GM18505 (cell line): ENCODE measurements at regions not wholly inside any gene's neighbourhood (a gene's known extent, or its start where the extent isn't known, plus 50 kb on each side); places are given as distances from the start of the nearest gene placed in this dataset.
"Not testable (repeated sequence)": the region's sequence is repeated elsewhere in the genome, so short reads cannot be mapped to it uniquely, and the experiment has no call there.

Experiments
- ATAC-seq: cut with Tn5 transposase; IDR thresholded peaks from one replicate; pipeline ENCODE4 v1.9.1; 2021; ENCODE audit not compliant: unreplicated experiment
- POLR2A ChIP-seq: IDR thresholded peaks from 4 replicates; pipeline ENCODE4 v1.6.1; 2011; ENCODE audit warnings: borderline replicate concordance; ENCODE audit not compliant: insufficient read depth, insufficient read length; ENCODE audit errors: extremely low read depth

DNA sequence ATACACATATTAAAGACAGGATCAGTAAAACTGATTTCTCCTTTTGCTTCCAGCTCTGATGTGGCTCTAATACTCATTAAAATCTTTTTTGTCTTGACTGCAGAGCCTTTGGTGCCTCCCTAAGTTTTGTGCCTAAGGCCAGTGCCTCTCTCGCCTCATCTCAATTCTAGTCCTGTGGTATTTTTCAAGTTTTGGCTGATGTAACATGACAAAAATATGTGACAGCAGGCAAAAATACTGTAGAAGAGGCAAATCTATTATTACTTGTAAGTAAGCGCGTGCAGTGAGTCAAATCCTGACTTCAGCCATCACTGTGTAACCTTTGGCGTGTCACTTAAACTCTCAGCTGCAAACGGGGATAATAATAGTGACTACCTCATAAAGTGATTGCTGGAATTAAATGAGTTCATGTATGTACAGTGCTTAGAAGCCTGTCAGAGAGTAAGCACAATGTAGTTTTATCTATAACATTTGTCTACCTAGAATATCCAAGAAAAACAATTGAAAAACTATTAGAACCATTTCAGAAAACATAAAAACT, 74.0 kb downstream of the MAB21L3 start:
- TF ChIP-seq POLR2A: no peak
- ATAC-seq: no peak

DNA sequence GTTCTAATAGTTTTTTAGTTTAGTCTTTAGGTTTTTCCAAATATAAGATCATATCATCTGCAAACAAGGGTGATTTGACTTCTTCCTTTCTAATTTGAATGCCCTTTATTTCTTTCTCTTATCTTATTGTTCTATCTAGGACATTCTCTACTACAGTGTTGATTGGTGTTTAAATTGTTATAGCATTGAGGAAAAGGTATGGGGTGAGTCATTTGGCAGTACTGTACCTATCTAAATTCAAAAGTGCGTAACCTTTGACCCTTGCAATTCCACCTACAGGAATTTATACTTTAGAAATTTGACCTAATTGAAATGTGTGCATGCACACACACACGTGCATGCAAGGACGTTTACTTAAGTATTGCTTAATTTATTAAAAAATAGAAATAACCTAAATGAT, 78.3 kb downstream of the MAB21L3 start:
- ATAC-seq: no peak
- no peak for TF ChIP-seq POLR2A

GRCh38 chr1:116191294-116191693, 80.1 kb downstream of the MAB21L3 start:
- no peak for ATAC-seq
- no peak for TF ChIP-seq POLR2A

- TF ChIP-seq POLR2A: no peak
- no peak for ATAC-seq
Observed at GRCh38 chr1:116193768-116194167, 82.6 kb downstream of the MAB21L3 start.

GRCh38 chr1:116194568-116194967, 83.4 kb downstream of the MAB21L3 start:
- no peak for TF ChIP-seq POLR2A
- no peak for ATAC-seq

DNA sequence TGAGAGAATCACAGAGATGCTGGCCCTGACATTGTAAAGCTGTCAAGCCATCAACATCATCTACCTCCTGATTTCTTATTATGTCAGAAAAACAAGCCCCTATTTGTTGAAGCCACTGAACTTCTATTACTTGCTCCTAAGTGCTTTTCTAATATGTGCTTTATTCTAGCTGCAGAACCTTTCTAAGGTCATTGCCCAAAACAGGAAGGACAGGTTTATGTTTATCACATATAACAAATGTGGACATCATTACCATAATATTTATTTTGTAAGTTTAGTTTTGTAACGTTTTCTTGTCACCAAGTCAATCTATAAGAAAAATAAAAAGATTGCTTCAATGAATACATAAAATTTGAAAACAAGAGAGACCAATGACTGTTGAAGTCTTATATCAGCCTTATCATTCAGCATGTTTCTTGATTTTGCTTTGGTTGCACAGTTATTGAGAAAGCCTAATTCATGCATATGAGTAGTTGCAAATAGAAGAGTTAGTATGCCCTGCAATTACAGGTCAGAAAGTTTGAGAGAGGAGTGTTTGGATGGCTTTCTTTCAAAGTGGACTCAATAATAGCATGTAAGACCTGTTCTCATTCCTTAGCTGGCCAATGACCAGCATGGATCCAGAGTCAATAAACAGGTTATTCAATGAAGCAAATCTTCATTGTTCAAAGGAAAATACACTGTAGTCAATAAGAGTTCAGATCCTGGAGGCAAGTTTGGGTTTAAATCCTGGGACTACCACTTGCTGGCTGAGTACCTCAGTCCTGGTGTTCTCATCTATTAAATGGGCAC, 84.1 kb downstream of the MAB21L3 start:
- no peak for TF ChIP-seq POLR2A
- ATAC-seq: no peak

DNA sequence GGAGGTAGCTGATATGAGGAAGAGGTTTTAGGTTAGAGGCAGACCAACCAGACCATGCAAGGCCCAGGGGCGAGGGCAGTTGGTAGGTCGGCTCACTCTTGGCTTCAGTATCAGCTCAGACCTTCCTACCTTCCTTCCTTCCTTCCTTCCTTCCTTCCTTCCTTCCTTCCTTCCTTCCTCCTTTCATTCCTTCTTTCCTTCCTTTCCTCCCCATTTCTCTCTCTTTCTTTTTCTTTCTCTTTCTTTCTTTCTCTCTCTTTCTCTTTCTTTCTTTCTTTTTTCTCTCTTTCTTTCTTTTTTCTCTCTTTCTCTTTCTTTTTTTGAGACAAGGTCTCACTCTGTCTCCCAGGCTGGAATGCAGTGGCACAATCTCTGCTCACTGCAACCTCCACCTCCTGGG, 89.1 kb downstream of the MAB21L3 start:
- ATAC-seq: not testable (repeated sequence)

- no peak for ATAC-seq
- TF ChIP-seq POLR2A: no peak
Observed at GRCh38 chr1:116201911-116202310, 90.7 kb downstream of the MAB21L3 start.

DNA sequence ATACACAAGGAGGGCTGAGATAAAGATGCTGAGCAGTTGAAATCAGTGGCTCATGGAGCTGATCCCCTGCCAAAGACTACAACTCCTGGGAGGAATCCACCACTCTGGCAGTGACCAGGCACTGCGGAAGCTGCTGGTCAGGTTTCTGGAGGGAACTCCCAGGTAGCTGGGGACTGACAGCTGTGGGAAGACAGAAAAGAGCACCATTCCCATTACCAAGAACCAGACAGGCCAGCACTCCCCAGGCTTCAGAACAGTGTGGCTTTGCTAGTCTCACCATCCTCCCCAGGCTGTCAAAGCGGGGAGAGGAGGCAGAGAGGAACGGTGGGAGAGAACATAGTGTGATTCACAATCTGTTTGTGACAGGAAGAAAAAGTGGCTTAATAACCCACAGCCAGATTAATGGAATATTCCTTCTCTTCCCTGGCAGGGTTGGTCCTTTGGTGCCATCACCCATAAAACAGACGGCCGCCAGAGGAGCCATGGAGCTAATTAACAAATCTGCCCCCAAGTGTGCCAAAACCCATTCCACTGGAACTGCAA, 92.1 kb downstream of the MAB21L3 start:
- ATAC-seq: no peak
- TF ChIP-seq POLR2A: no peak

DNA sequence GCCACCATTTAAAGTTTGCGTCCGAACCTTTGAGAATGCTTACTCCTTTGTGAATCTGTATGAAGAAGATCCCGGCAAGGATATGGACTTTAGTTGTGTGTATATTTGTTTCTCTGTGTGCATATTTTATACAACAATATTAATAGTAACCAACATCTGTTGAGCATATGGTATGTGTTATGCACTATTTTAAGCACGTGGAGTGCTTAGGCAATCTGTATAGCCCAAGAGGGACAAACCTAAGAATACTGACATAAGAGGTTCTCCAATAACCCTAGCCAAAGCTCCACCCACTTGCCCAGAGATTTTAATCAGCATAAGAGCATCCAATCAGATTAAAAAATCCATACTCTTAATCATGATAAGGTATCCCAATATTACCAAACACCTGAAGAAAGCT, 92.7 kb downstream of the MAB21L3 start:
- ATAC-seq: no peak
- TF ChIP-seq POLR2A: no peak

DNA sequence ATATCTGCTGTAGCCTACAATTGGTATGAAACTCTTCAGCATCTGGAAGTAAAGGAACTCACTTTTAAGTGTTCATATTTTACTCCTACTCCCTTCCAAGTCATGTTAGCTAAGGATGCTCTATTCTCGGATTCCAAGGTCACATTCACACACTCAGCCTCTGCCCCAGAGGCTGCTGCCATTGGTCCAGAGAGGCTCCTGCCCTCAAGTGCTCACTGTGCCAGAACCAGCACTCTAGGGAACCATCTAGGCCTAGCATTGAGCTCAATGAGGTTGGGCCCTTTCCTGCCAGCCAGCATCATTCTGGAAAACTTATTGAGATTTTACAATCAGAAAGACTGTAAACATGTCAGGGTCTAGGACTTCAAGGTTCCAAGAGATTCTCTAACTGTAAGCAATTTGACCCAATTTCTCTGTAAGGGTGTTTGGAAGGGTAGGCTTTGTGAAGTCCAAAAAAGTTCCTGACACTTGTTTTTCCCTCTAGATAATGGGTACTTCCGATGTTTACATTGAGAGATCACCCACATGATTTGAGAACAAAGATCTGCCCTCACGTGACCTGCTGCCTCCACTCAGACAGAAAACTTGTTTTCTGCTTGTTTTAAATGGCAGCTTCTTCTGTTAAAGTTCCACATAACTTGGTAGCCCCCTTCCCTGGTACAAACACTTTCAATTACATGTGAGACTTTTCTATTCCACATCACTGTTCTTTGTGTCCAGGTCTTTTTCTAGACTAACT, 94.9 kb downstream of the MAB21L3 start:
- no peak for ATAC-seq
- TF ChIP-seq POLR2A: no peak

- no peak for TF ChIP-seq POLR2A
- ATAC-seq: no peak
Observed at GRCh38 chr1:116207126-116207735, 96.0 kb downstream of the MAB21L3 start.

DNA sequence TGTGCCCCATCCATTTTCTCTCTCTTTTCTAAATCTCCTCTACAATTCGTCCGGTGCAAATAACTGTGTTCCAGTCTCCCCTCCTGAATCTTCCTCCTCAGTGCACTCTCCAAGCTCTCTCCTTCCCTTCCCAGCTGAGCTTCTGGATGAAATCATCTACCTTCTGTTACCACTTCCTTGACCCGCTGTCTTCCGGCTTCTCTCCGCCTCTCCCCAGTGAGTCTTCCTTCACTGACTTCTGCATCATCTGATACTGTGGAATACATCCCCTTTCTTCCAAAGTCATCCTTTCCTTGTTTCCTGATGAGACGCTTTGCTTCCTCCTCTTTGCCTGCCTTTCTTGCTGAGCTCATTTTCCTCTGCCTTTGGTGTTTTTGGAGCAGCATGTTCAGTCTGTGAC, 96.9 kb downstream of the MAB21L3 start:
- no peak for TF ChIP-seq POLR2A
- no peak for ATAC-seq

DNA sequence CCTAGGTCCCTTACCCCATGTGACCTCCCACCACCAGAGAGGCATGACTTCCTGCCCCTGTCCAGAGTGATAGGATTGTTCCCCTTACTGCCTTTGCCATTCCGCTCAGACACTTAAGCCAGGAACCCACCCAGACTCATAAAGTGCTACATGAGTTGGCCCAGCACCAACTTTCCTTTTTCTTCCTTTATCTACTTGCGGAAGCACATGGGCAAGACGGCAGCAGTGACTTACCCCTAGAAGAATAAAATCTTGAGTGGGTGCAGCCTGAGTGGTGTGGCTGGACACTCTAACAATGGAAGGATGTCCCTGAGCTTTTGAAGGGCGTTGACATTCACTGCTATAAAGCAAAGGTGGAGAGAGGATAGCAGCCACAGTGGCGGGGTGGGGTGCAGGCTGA, 100.1 kb downstream of the MAB21L3 start:
- no peak for ATAC-seq
- TF ChIP-seq POLR2A: no peak

DNA sequence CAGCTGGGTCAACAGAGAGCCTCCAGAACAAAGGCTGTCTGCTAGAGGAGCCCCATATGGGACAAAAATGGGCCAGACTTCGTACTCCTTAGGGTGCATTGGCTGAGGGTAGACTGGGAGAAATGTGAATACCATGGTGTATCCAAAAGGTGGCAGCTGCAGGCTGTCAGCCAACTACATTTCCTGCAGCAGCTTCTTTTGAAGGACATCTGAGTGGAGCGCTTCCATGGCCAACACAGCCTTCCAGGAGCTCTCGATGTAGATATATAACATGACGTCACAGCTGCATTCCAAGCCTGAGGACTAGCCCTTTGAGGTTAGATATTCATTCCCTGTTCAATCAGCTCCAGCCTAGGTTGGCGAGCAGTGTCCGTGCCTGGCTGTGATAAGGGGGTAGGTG, 107.7 kb downstream of the MAB21L3 start:
- no peak for ATAC-seq
- TF ChIP-seq POLR2A: no peak
